Ishikawa (cell line): ENCODE measurements at regions not wholly inside any gene's neighbourhood (a gene's known extent, or its start where the extent isn't known, plus 50 kb on each side); places are given as distances from the start of the nearest gene placed in this dataset.

Experiments used
- CEBPB ChIP-seq: IDR thresholded peaks from 2 replicates; pipeline ENCODE4 v1.6.1; 2012
- CREB1 ChIP-seq: IDR thresholded peaks from 2 replicates; pipeline ENCODE4 v1.6.1; 2012; ENCODE audit warnings: low read depth
- EGR1 ChIP-seq: IDR thresholded peaks from 2 replicates; pipeline ENCODE4 v1.6.1; 2012
- EP300 ChIP-seq: IDR thresholded peaks from 2 replicates; pipeline ENCODE4 v1.6.1; 2012; ENCODE audit warnings: borderline replicate concordance
- FOXM1 ChIP-seq: IDR thresholded peaks from 2 replicates; pipeline ENCODE4 v1.6.1; 2012; ENCODE audit warnings: low read depth, borderline replicate concordance
- MAX ChIP-seq: IDR thresholded peaks from 2 replicates; pipeline ENCODE4 v1.6.1; 2012
- NFIC ChIP-seq: IDR thresholded peaks from 2 replicates; pipeline ENCODE4 v1.6.1; 2012
- RAD21 ChIP-seq: IDR thresholded peaks from 2 replicates; pipeline ENCODE4 v1.6.1; 2012; ENCODE audit warnings: low read depth
- REST ChIP-seq: IDR thresholded peaks from 2 replicates; pipeline ENCODE4 v1.6.1; 2012; ENCODE audit warnings: low read depth, mild to moderate bottlenecking
- TAF1 ChIP-seq: IDR thresholded peaks from 2 replicates; pipeline ENCODE4 v1.6.1; 2012; ENCODE audit warnings: low read depth, mild to moderate bottlenecking
- TCF12 ChIP-seq: IDR thresholded peaks from 2 replicates; pipeline ENCODE4 v1.6.1; 2012; ENCODE audit warnings: low read depth
- TEAD4 ChIP-seq: IDR thresholded peaks from 2 replicates; pipeline ENCODE4 v1.6.1; 2012
- YY1 ChIP-seq: IDR thresholded peaks from 2 replicates; pipeline ENCODE4 v1.6.1; 2012; ENCODE audit warnings: low read depth
- ZBTB7A ChIP-seq: IDR thresholded peaks from 2 replicates; pipeline ENCODE4 v1.6.1; 2012; ENCODE audit warnings: low read depth
- TF ChIP-seq, protein P1 (sequence below): IDR thresholded peaks from 2 replicates; pipeline ENCODE4 v1.6.1; 2012

DNA sequence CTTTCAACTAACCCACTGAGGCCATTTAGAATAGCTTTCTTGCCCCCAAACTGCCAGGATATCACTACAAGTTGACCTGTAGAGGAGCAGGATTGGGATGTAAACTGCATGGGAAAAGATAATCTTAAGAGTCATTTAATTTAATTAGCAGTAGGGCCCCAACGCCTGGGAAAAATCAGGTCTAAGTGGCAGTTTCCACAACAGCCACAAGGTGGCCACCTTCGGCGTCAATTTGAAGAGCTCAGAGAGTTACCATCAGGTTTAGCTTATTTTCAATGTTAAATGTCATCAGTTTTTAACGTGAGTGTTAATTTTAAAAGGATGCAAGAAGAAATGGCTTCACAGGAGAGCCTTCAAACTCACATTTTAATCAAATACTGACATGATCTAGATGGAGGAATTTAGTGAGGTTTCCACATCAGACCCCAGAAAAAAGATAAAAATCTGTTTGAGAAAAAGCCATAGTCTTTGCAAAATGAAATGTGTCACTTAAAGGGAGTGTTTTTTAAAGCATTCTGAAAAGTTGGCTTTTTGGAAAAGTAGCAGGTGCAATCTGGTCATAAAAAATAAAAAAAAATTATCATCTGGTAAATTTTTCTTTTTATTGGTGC lies 77.3 kb upstream of the UPP2 start:
- TF ChIP-seq RAD21: peak; percentile 79
- no peak for TF ChIP-seq YY1

DNA sequence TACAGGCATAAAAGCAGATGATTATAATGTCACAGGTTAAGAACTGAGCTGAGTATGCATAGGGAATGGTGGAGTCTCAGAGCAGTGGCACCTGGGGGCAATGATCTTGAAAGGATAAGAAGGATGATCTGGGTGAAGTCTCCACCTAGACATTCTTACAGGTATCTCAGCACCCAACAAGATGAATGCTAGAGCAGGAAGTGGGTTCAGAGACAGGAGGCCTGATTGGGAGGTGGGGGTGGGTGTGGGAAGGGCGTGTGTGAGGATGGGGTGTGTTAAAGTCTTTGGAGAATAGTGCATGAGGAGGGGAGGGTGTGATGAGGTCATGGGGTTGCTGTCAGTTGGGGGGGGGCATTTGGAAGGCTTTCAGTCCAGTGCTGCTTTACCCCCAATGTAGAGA lies 78.8 kb upstream of the UPP2 start:
- TF ChIP-seq CEBPB: no peak
- no peak for TF ChIP-seq YY1
- no peak for TF ChIP-seq CREB1
- no peak for TF ChIP-seq FOXM1
- no peak for TF ChIP-seq TCF12
- TF ChIP-seq MAX: no peak
- TF ChIP-seq, protein P1, sequence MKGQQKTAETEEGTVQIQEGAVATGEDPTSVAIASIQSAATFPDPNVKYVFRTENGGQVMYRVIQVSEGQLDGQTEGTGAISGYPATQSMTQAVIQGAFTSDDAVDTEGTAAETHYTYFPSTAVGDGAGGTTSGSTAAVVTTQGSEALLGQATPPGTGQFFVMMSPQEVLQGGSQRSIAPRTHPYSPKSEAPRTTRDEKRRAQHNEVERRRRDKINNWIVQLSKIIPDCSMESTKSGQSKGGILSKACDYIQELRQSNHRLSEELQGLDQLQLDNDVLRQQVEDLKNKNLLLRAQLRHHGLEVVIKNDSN: no peak
- no peak for TF ChIP-seq ZBTB7A
- TF ChIP-seq RAD21: no peak
- TF ChIP-seq REST: no peak
- TF ChIP-seq EP300: no peak
- TF ChIP-seq NFIC: no peak
- TF ChIP-seq TAF1: no peak
- TF ChIP-seq TEAD4: no peak
- no peak for TF ChIP-seq EGR1

DNA sequence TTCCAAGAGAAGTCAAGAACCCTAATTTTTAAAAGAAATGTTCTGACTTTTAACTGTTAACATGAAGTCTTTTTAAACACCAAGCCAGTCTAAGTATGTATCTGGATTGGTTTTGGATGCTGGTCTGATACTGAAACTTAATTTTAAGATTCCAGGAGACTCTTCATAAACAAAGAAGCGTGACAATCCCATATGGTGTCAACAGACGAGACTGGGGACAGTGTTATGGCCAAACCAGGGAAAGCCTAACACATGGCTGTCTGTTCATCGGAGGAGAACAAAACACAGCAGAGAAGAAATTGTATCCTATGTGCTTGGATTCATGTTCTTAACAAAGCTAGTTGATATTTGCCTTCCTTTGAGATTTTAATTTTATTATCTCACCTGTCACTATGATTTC lies 80.5 kb upstream of the UPP2 start:
- TF ChIP-seq RAD21 (no peak), ZBTB7A (no peak), REST (no peak), YY1 (no peak), TCF12 (no peak), CREB1 (no peak), MAX (no peak), FOXM1 (no peak), CEBPB (no peak), EGR1 (no peak), TAF1 (no peak), TEAD4 (no peak), NFIC (no peak), EP300 (no peak)
- TF ChIP-seq, protein P1: no peak

- TF ChIP-seq TCF12 (no peak), ZBTB7A (no peak), TAF1 (no peak), YY1 (no peak), RAD21 (no peak), EGR1 (no peak), MAX (no peak), REST (no peak), NFIC (no peak), CREB1 (no peak), EP300 (no peak), FOXM1 (no peak), CEBPB (no peak), TEAD4 (no peak)
- TF ChIP-seq, protein P1: no peak
Observed at GRCh38 chr2:158015428-158016076, 86.1 kb upstream of the UPP2 start.
